ENCODE measurements at regions not wholly inside any gene's neighbourhood (a gene's known extent, or its start where the extent isn't known, plus 50 kb on each side); places are given as distances from the start of the nearest gene placed in this dataset.

DNA sequence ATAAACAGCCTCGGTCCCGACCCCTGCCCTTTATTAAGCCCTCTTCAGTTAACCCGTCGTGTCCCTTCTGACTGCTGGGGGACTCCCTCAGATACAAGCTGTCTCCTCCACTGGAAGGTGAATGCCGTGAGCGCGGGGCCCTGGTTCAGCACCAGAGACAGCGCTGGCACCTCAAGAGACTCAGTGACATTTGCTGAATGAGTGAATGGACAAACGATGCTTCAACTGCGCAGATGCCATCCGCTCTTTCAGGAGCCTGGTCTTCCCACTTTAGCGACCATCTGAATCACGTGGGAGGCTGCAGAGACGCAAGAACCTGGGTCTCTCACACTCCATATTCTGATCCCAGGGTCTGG lies 92.6 kb upstream of the SFSWAP start:
- no peaks in the 10 kb centered on the region for H3K9me3 ChIP-seq (ENCODE audit: control insufficient read depth in 2 of 2, insufficient read depth in 1 of 2, low read depth in 1 of 2, low read length in 1 of 2)
- WGBS, 3 donors = 22 to 27% (median 24%) methylated on average over 14 of the region's 14 CpGs
- DNase-seq (no peak), FAIRE-seq (no peak)
- no peaks in the 10 kb centered on the region for H3K36me3 ChIP-seq (ENCODE audit: control insufficient read depth in 3 of 3, insufficient read depth in 2 of 3, low read depth in 1 of 3, low read length in 3 of 3)
- H3K27me3 ChIP-seq (ENCODE audit: control insufficient read depth in 3 of 3, insufficient read depth in 3 of 3, low read length in 3 of 3) = peaks cover 0 to 2% (median 0%) of the 10 kb centered on the region in 3 donors
- H3K4me3 ChIP-seq (ENCODE audit: low read depth in 1 of 3, low read length in 3 of 3) = no peak overlapping the region
- H3K4me1 ChIP-seq (ENCODE audit: control insufficient read depth in 3 of 3, insufficient read depth in 2 of 3, low read depth in 1 of 3, low read length in 2 of 3) = no peaks in the 10 kb centered on the region
- no peak overlapping the region for H3K27ac ChIP-seq (ENCODE audit: low read depth in 1 of 3, low read length in 2 of 3)

- Histone ChIP-seq H3K9me3 (ENCODE audit: control insufficient read depth in 2 of 2, insufficient read depth in 1 of 2, low read depth in 1 of 2, low read length in 1 of 2) (no peaks in the 10 kb centered on the region), H3K27ac (ENCODE audit: low read depth in 1 of 3, low read length in 2 of 3) (no peak overlapping the region), H3K27me3 (ENCODE audit: control insufficient read depth in 3 of 3, insufficient read depth in 3 of 3, low read length in 3 of 3) (peaks cover 0 to 2% (median 0%) of the 10 kb centered on the region in 3 donors), H3K4me1 (ENCODE audit: control insufficient read depth in 3 of 3, insufficient read depth in 2 of 3, low read depth in 1 of 3, low read length in 2 of 3) (no peaks in the 10 kb centered on the region), H3K36me3 (ENCODE audit: control insufficient read depth in 3 of 3, insufficient read depth in 2 of 3, low read depth in 1 of 3, low read length in 3 of 3) (no peaks in the 10 kb centered on the region), H3K4me3 (ENCODE audit: low read depth in 1 of 3, low read length in 3 of 3) (no peak overlapping the region)
- DNase-seq (no peak), FAIRE-seq (no peak)
- 47 to 54% (median 49%) methylated on average over 6 of the region's 6 CpGs for WGBS, 3 donors
Measured at GRCh38 chr12:131618701-131619100, 92.2 kb upstream of the SFSWAP start.

GRCh38 chr12:131619106-131619642 lies 91.7 kb upstream of the SFSWAP start:
- no peaks in the 10 kb centered on the region for H3K36me3 ChIP-seq (ENCODE audit: control insufficient read depth in 3 of 3, insufficient read depth in 2 of 3, low read depth in 1 of 3, low read length in 3 of 3)
- H3K27me3 ChIP-seq (ENCODE audit: control insufficient read depth in 3 of 3, insufficient read depth in 3 of 3, low read length in 3 of 3) = peaks cover 0 to 2% (median 0%) of the 10 kb centered on the region in 3 donors
- H3K4me3 ChIP-seq (ENCODE audit: low read depth in 1 of 3, low read length in 3 of 3) = no peak overlapping the region
- DNase-seq (no peak), FAIRE-seq (no peak)
- WGBS, 3 donors = 50 to 56% (median 53%) methylated on average over 12 of the region's 12 CpGs
- no peaks in the 10 kb centered on the region for H3K4me1 ChIP-seq (ENCODE audit: control insufficient read depth in 3 of 3, insufficient read depth in 2 of 3, low read depth in 1 of 3, low read length in 2 of 3)
- no peak overlapping the region for H3K27ac ChIP-seq (ENCODE audit: low read depth in 1 of 3, low read length in 2 of 3)
- H3K9me3 ChIP-seq (ENCODE audit: control insufficient read depth in 2 of 2, insufficient read depth in 1 of 2, low read depth in 1 of 2, low read length in 1 of 2) = no peaks in the 10 kb centered on the region

GRCh38 chr12:131619736-131620506 lies 91.0 kb upstream of the SFSWAP start:
- FAIRE-seq (no peak), DNase-seq (no peak)
- 79 to 84% (median 81%) methylated on average over 21 of the region's 21 CpGs for WGBS, 3 donors
- Histone ChIP-seq H3K4me3 (ENCODE audit: low read depth in 1 of 3, low read length in 3 of 3) (no peak overlapping the region), H3K9me3 (ENCODE audit: control insufficient read depth in 2 of 2, insufficient read depth in 1 of 2, low read depth in 1 of 2, low read length in 1 of 2) (no peaks in the 10 kb centered on the region), H3K36me3 (ENCODE audit: control insufficient read depth in 3 of 3, insufficient read depth in 2 of 3, low read depth in 1 of 3, low read length in 3 of 3) (no peaks in the 10 kb centered on the region), H3K27ac (ENCODE audit: low read depth in 1 of 3, low read length in 2 of 3) (no peak overlapping the region), H3K4me1 (ENCODE audit: control insufficient read depth in 3 of 3, insufficient read depth in 2 of 3, low read depth in 1 of 3, low read length in 2 of 3) (no peaks in the 10 kb centered on the region), H3K27me3 (ENCODE audit: control insufficient read depth in 3 of 3, insufficient read depth in 3 of 3, low read length in 3 of 3) (peaks cover 0 to 3% (median 0%) of the 10 kb centered on the region in 3 donors)

GRCh38 chr12:131620520-131620919 lies 90.4 kb upstream of the SFSWAP start:
- 54 to 77% (median 64%) methylated on average over 6 of the region's 6 CpGs for WGBS, 3 donors
- H3K27me3 ChIP-seq (ENCODE audit: control insufficient read depth in 3 of 3, insufficient read depth in 3 of 3, low read length in 3 of 3) = peaks cover 0 to 4% (median 0%) of the 10 kb centered on the region in 3 donors
- DNase-seq = no peak
- no peaks in the 10 kb centered on the region for H3K4me1 ChIP-seq (ENCODE audit: control insufficient read depth in 3 of 3, insufficient read depth in 2 of 3, low read depth in 1 of 3, low read length in 2 of 3)
- no peak overlapping the region for H3K27ac ChIP-seq (ENCODE audit: low read depth in 1 of 3, low read length in 2 of 3)
- H3K9me3 ChIP-seq (ENCODE audit: control insufficient read depth in 2 of 2, insufficient read depth in 1 of 2, low read depth in 1 of 2, low read length in 1 of 2) = no peaks in the 10 kb centered on the region
- H3K4me3 ChIP-seq (ENCODE audit: low read depth in 1 of 3, low read length in 3 of 3) = no peak overlapping the region
- no peak for FAIRE-seq
- H3K36me3 ChIP-seq (ENCODE audit: control insufficient read depth in 3 of 3, insufficient read depth in 2 of 3, low read depth in 1 of 3, low read length in 3 of 3) = no peaks in the 10 kb centered on the region

DNA sequence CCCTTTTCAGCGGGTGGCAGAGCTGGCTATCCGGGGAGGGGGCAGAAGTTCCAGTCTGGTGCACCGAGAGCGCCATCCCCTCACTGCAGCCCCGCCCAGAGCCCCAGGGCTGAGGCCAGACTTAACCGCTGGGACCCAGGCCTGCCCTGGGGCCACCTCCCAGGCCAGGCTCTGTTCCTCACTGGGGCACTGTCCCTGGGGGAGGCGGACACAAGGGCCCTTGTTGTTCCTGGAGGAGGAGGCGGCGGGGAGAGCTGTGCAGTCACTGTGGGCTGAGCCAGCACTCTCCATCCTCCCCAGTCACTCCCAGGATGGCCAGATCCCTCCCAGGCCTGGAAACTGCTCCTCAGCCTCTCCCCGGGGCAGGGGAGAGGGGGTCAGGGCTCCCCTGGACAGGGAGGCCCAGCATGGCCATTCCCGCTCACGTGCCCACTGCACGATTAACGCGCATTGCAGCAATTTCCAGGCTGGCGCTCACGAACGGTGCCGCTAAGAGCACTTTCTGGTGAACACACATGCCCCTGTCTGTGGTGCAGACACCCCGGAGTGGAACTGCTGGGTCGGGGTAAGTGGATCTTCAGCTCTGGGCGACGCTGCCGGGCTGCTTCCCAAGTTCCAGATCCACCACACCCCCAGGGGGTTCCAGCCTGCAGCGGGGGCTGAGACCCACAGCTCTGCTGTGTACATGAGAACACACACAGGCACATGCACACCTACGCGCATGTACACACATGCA lies 89.8 kb upstream of the SFSWAP start:
- 76 to 82% (median 81%) methylated on average over 27 of the region's 27 CpGs for WGBS, 3 donors
- no peak for DNase-seq

GRCh38 chr12:131621701-131622421 lies 89.0 kb upstream of the SFSWAP start:
- H3K9me3 ChIP-seq (ENCODE audit: control insufficient read depth in 2 of 2, insufficient read depth in 1 of 2, low read depth in 1 of 2, low read length in 1 of 2) = no peaks in the 10 kb centered on the region
- H3K27ac ChIP-seq (ENCODE audit: low read depth in 1 of 3, low read length in 2 of 3) = no peak overlapping the region
- no peak for FAIRE-seq
- 37 to 46% (median 41%) methylated on average over 19 of the region's 19 CpGs for WGBS, 3 donors
- H3K27me3 ChIP-seq (ENCODE audit: control insufficient read depth in 3 of 3, insufficient read depth in 3 of 3, low read length in 3 of 3) = peaks cover 0 to 4% (median 0%) of the 10 kb centered on the region in 3 donors
- H3K4me1 ChIP-seq (ENCODE audit: control insufficient read depth in 3 of 3, insufficient read depth in 2 of 3, low read depth in 1 of 3, low read length in 2 of 3) = no peaks in the 10 kb centered on the region
- H3K4me3 ChIP-seq (ENCODE audit: low read depth in 1 of 3, low read length in 3 of 3) = no peak overlapping the region
- no peak for DNase-seq
- H3K36me3 ChIP-seq (ENCODE audit: control insufficient read depth in 3 of 3, insufficient read depth in 2 of 3, low read depth in 1 of 3, low read length in 3 of 3) = no peaks in the 10 kb centered on the region

More for the DNA sequence above, 89.8 kb upstream of the SFSWAP start:
- H3K27ac ChIP-seq (ENCODE audit: low read depth in 1 of 3, low read length in 2 of 3) = no peak overlapping the region
- no peaks in the 10 kb centered on the region for H3K9me3 ChIP-seq (ENCODE audit: control insufficient read depth in 2 of 2, insufficient read depth in 1 of 2, low read depth in 1 of 2, low read length in 1 of 2)
- H3K36me3 ChIP-seq (ENCODE audit: control insufficient read depth in 3 of 3, insufficient read depth in 2 of 3, low read depth in 1 of 3, low read length in 3 of 3) = no peaks in the 10 kb centered on the region
- H3K4me1 ChIP-seq (ENCODE audit: control insufficient read depth in 3 of 3, insufficient read depth in 2 of 3, low read depth in 1 of 3, low read length in 2 of 3) = no peaks in the 10 kb centered on the region
- no peak overlapping the region for H3K4me3 ChIP-seq (ENCODE audit: low read depth in 1 of 3, low read length in 3 of 3)
- FAIRE-seq = no peak
- H3K27me3 ChIP-seq (ENCODE audit: control insufficient read depth in 3 of 3, insufficient read depth in 3 of 3, low read length in 3 of 3) = peaks cover 0 to 4% (median 0%) of the 10 kb centered on the region in 3 donors

GRCh38 chr12:131622422-131622955 lies 88.4 kb upstream of the SFSWAP start:
- Histone ChIP-seq H3K4me1 (ENCODE audit: control insufficient read depth in 3 of 3, insufficient read depth in 2 of 3, low read depth in 1 of 3, low read length in 2 of 3) (no peaks in the 10 kb centered on the region), H3K27me3 (ENCODE audit: control insufficient read depth in 3 of 3, insufficient read depth in 3 of 3, low read length in 3 of 3) (peaks cover 0 to 4% (median 0%) of the 10 kb centered on the region in 3 donors), H3K4me3 (ENCODE audit: low read depth in 1 of 3, low read length in 3 of 3) (no peak overlapping the region), H3K9me3 (ENCODE audit: control insufficient read depth in 2 of 2, insufficient read depth in 1 of 2, low read depth in 1 of 2, low read length in 1 of 2) (no peaks in the 10 kb centered on the region), H3K36me3 (ENCODE audit: control insufficient read depth in 3 of 3, insufficient read depth in 2 of 3, low read depth in 1 of 3, low read length in 3 of 3) (no peaks in the 10 kb centered on the region), H3K27ac (ENCODE audit: low read depth in 1 of 3, low read length in 2 of 3) (no peak overlapping the region)
- 63 to 76% (median 63%) methylated on average over 14 of the region's 14 CpGs for WGBS, 3 donors
- DNase-seq (no peak), FAIRE-seq (no peak)
